Upper lobe of left lung (tissue), 6 donors: ENCODE measurements at regions not wholly inside any gene's neighbourhood (a gene's known extent, or its start where the extent isn't known, plus 50 kb on each side); places are given as distances from the start of the nearest gene placed in this dataset.
A peak's percentile ranks its signal among the peaks of the same experiment; 100 is the strongest.

Experiments used
- ATAC-seq, 2 donors: fragments of 200-7000 bp; cut with Tn5 transposase; one replicate each; pipeline ENCODE4 v1.9.1; 2022; ENCODE audit warnings: mild to moderate bottlenecking in 2 of 2, moderate library complexity in 2 of 2; ENCODE audit not compliant: low FRiP score in 2 of 2
- DNase-seq, 2 donors: peaks; one replicate each; pipeline ENCODE4 v3.0.0-alpha.2; 2019 to 2020
- H3K27ac ChIP-seq, 4 donors: fragments of 200-600 bp; sonication (generic); one replicate each; pipeline ENCODE4 v1.5.1; 2016 to 2019
- H3K27me3 ChIP-seq, 4 donors: fragments of 200-600 bp; sonication (generic); one replicate each; pipeline ENCODE4 v1.5.1; 2017 to 2019
- H3K36me3 ChIP-seq, 4 donors: fragments of 200-600 bp; sonication (generic); one replicate each; pipeline ENCODE4 v1.5.1; 2016 to 2019
- H3K4me1 ChIP-seq, 4 donors: fragments of 200-600 bp; sonication (generic); one replicate each; pipeline ENCODE4 v1.5.1; 2018 to 2019
- H3K4me3 ChIP-seq, 4 donors: fragments of 200-600 bp; sonication (generic); one replicate each; pipeline ENCODE4 v1.5.1; 2017 to 2019; ENCODE audit warnings: mild to moderate bottlenecking in 2 of 4, moderate library complexity in 1 of 4
- H3K9me3 ChIP-seq, 4 donors: fragments of 200-600 bp; sonication (generic); one replicate each; pipeline ENCODE4 v1.5.1; 2018 to 2019
- EP300 ChIP-seq, 4 donors: sonication (generic); formaldehyde crosslinking; IDR thresholded peaks; one replicate each; pipeline ENCODE4 v1.5.1; 2017; ENCODE audit warnings: antibody characterized with exemption in 4 of 4, control low read depth in 2 of 4
- POLR2A ChIP-seq, 4 donors: fragments of 450-650 bp; IDR thresholded peaks; one replicate each; pipeline ENCODE4 v1.5.1; 2016 to 2017; ENCODE audit warnings: antibody characterized with exemption in 4 of 4, mild to moderate bottlenecking in 2 of 4
- POLR2AphosphoS5 ChIP-seq, 2 donors: sonication (generic); formaldehyde crosslinking; IDR thresholded peaks; one replicate each; pipeline ENCODE4 v1.5.1; 2017; ENCODE audit warnings: antibody characterized with exemption in 2 of 2
- WGBS, 2 donors: methylation state at CpG; one replicate each; pipeline ENCODE4 v1.1.5; 2017 to 2018; 5-methylcytosine and 5-hydroxymethylcytosine counted together
- TF ChIP-seq, protein P1 (sequence below), 6 experiments: fragments of 450-650 bp in 4 of 6; fragments of 200-600 bp in 2 of 6; sonication (generic) in 2 of 6; IDR thresholded peaks; one replicate each; pipeline ENCODE4 v1.5.1; 2016 to 2019; ENCODE audit warnings: antibody characterized with exemption in 6 of 6
- donor health status: DM: no; HTN: no; CAD: no; lungs with moderate emphysema.
- donor health status: DM: no; HTN: yes; CAD: no; lungs with severe emphysema.

- Histone ChIP-seq H3K36me3 (no peaks in the 10 kb centered on the region), H3K27ac (peak overlapping the region; percentile 18 to 54 (median 32)), H3K4me3 (no peak overlapping the region), H3K9me3 (no peaks in the 10 kb centered on the region), H3K4me1 (peaks cover 0 to 5% (median 3%) of the 10 kb centered on the region in 4 donors), H3K27me3 (no peaks in the 10 kb centered on the region)
- TF ChIP-seq EP300 (IDR thresholded peaks at IDR 0.05) = peak; percentile 72 to 96 (median 88)
- TF ChIP-seq, protein P1, sequence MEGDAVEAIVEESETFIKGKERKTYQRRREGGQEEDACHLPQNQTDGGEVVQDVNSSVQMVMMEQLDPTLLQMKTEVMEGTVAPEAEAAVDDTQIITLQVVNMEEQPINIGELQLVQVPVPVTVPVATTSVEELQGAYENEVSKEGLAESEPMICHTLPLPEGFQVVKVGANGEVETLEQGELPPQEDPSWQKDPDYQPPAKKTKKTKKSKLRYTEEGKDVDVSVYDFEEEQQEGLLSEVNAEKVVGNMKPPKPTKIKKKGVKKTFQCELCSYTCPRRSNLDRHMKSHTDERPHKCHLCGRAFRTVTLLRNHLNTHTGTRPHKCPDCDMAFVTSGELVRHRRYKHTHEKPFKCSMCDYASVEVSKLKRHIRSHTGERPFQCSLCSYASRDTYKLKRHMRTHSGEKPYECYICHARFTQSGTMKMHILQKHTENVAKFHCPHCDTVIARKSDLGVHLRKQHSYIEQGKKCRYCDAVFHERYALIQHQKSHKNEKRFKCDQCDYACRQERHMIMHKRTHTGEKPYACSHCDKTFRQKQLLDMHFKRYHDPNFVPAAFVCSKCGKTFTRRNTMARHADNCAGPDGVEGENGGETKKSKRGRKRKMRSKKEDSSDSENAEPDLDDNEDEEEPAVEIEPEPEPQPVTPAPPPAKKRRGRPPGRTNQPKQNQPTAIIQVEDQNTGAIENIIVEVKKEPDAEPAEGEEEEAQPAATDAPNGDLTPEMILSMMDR (IDR thresholded peaks at IDR 0.05) = peak in 1 of 6 experiments; percentile 27
- TF ChIP-seq POLR2AphosphoS5 (IDR thresholded peaks at IDR 0.05) = peak; percentile 76 to 97
- no peak for TF ChIP-seq POLR2A (IDR thresholded peaks at IDR 0.05)
- WGBS, 2 donors = 50 to 63% methylated on average over 15 of the region's 15 CpGs
- ATAC-seq = peak; percentile 79 to 93
- peak in 1 of 2 donors; percentile 75 for DNase-seq
Measured at GRCh38 chr10:3500408-3500856, 284.6 kb downstream of the KLF6 start.

DNA sequence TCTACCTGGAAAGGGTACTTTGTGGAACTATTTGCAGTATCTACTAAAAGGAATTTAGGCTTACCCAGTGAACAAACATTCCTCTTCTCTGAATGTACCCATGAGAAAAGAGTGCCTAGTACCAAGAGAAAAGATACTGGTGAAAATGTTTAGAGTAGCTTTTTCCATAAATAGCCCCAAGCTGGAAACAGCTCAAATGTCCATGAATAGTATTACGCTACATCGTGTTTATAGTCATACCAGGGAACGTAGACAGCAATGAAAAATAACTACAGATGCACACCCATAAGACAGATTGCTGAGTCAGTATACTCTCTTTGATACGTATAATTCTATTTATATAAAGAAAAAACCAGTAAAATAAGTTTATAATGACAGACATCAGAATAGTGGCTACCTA, 285.9 kb downstream of the KLF6 start:
- Histone ChIP-seq H3K4me3 (no peak overlapping the region), H3K9me3 (no peaks in the 10 kb centered on the region), H3K36me3 (no peaks in the 10 kb centered on the region), H3K27me3 (no peaks in the 10 kb centered on the region), H3K27ac (peak overlapping the region in 1 of 4 donors; percentile 9), H3K4me1 (peaks cover 0 to 5% (median 3%) of the 10 kb centered on the region in 4 donors)
- ATAC-seq = no peak
- TF ChIP-seq POLR2AphosphoS5 (IDR thresholded peaks at IDR 0.05) = no peak
- no peak for TF ChIP-seq EP300 (IDR thresholded peaks at IDR 0.05)
- no peak for TF ChIP-seq POLR2A (IDR thresholded peaks at IDR 0.05)
- TF ChIP-seq, protein P1 (IDR thresholded peaks at IDR 0.05) = no peak
- 65 to 72% methylated on average over 4 of the region's 4 CpGs for WGBS, 2 donors
- DNase-seq = no peak

GRCh38 chr10:3497581-3497980, 287.4 kb downstream of the KLF6 start:
- no peaks in the 10 kb centered on the region for H3K36me3 ChIP-seq
- DNase-seq (no peak), ATAC-seq (no peak)
- no peak overlapping the region for H3K4me3 ChIP-seq
- no peaks in the 10 kb centered on the region for H3K27me3 ChIP-seq
- no peak overlapping the region for H3K27ac ChIP-seq
- TF ChIP-seq EP300 (IDR thresholded peaks at IDR 0.05) (no peak), POLR2AphosphoS5 (IDR thresholded peaks at IDR 0.05) (no peak), POLR2A (IDR thresholded peaks at IDR 0.05) (no peak)
- TF ChIP-seq, protein P1 (IDR thresholded peaks at IDR 0.05) = no peak
- peaks cover 0 to 5% (median 3%) of the 10 kb centered on the region in 4 donors for H3K4me1 ChIP-seq
- no peaks in the 10 kb centered on the region for H3K9me3 ChIP-seq
- WGBS, 2 donors = 87 to 90% methylated on average over 7 of the region's 7 CpGs

DNA sequence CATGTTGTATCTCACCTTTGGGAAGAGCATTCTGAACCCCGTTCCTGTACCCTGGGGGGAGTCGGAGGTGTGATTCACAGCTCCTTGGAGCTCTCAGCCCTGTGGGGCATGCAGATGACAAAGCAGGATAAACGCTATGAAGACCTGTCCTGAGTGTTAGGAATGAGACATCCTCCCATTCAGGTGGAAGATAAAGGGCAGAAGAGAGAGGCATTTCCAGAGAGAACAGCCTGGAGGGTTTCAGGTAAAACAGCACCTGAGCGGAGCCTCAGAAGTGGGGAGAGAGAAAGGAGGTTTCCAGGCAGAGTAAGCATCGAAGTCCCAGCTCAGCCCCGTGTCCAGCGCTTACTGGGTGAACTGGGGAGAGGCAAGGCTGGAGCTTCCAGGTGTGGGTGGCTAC, 288.9 kb downstream of the KLF6 start:
- no peaks in the 10 kb centered on the region for H3K9me3 ChIP-seq
- no peaks in the 10 kb centered on the region for H3K36me3 ChIP-seq
- TF ChIP-seq, protein P1 (IDR thresholded peaks at IDR 0.05) = no peak
- TF ChIP-seq EP300 (IDR thresholded peaks at IDR 0.05) (no peak), POLR2AphosphoS5 (IDR thresholded peaks at IDR 0.05) (no peak), POLR2A (IDR thresholded peaks at IDR 0.05) (no peak)
- no peak overlapping the region for H3K27ac ChIP-seq
- no peak overlapping the region for H3K4me3 ChIP-seq
- peaks cover 0 to 5% (median 3%) of the 10 kb centered on the region in 4 donors for H3K4me1 ChIP-seq
- 91 to 94% methylated on average over 7 of the region's 7 CpGs for WGBS, 2 donors
- H3K27me3 ChIP-seq = no peaks in the 10 kb centered on the region
- ATAC-seq = no peak
- no peak for DNase-seq

GRCh38 chr10:3495281-3495680, 289.7 kb downstream of the KLF6 start:
- DNase-seq = no peak
- H3K27ac ChIP-seq = no peak overlapping the region
- no peak for ATAC-seq
- H3K36me3 ChIP-seq = no peaks in the 10 kb centered on the region
- WGBS, 2 donors = 85 to 87% methylated on average over 6 of the region's 6 CpGs
- no peak overlapping the region for H3K4me3 ChIP-seq
- no peaks in the 10 kb centered on the region for H3K4me1 ChIP-seq
- H3K27me3 ChIP-seq = no peaks in the 10 kb centered on the region
- no peaks in the 10 kb centered on the region for H3K9me3 ChIP-seq
- no peak for TF ChIP-seq POLR2AphosphoS5 (IDR thresholded peaks at IDR 0.05)
- no peak for TF ChIP-seq EP300 (IDR thresholded peaks at IDR 0.05)
- TF ChIP-seq, protein P1 (IDR thresholded peaks at IDR 0.05) = no peak
- TF ChIP-seq POLR2A (IDR thresholded peaks at IDR 0.05) = no peak
